Stimulated activated CD4-positive, alpha-beta T cell treated with anti-CD3 and anti-CD28 coated beads, Interleukin-15, amount 100 ng/mL, for 48 hours (primary cell): ENCODE measurements at regions not wholly inside any gene's neighbourhood (a gene's known extent, or its start where the extent isn't known, plus 50 kb on each side); places are given as distances from the start of the nearest gene placed in this dataset.

Experiments used
- DNase-seq, 2 donors: peaks; one replicate each; pipeline ENCODE4 v3.0.0-alpha.2; 2020; ENCODE audit warnings: low read depth in 2 of 2

- DNase-seq, result peak in 1 of 2 donors; percentile 11
These were observed 100.8 kb downstream of the PPM1A start for GRCh38 chr14:60349663-60350365.

- no peak for DNase-seq
These were observed 101.3 kb downstream of the PPM1A start for GRCh38 chr14:60350366-60350720.

- DNase-seq, result no peak
These were observed 104.4 kb downstream of the PPM1A start for GRCh38 chr14:60353420-60353819.

- no peak for DNase-seq
These were observed 106.7 kb downstream of the PPM1A start for GRCh38 chr14:60355768-60356167.

GRCh38 chr14:60356386-60356785, 107.4 kb downstream of the PPM1A start:
- no peak for DNase-seq

GRCh38 chr14:60356906-60357550, 108.0 kb downstream of the PPM1A start:
- no peak for DNase-seq

- DNase-seq, result no peak
These were observed 108.6 kb downstream of the PPM1A start for GRCh38 chr14:60357551-60358149.

GRCh38 chr14:60363275-60363674, 114.3 kb downstream of the PPM1A start:
- DNase-seq, result no peak

GRCh38 chr14:60363687-60364086, 114.7 kb downstream of the PPM1A start:
- DNase-seq, result no peak

GRCh38 chr14:60381909-60382308, 104.0 kb downstream of the C14orf39 start:
- DNase-seq, result no peak
